Tongue (tissue), 1 donor: ENCODE measurements at regions not wholly inside any gene's neighbourhood (a gene's known extent, or its start where the extent isn't known, plus 50 kb on each side); places are given as distances from the start of the nearest gene placed in this dataset.

Experiments
- DNase-seq: peaks from one replicate; pipeline ENCODE4 v3.0.0-alpha.2; 2015

GRCh38 chr13:111456452-111457230 lies 136.2 kb downstream of the TEX29 start:
- DNase-seq: no peak

GRCh38 chr13:111458001-111458531 lies 137.6 kb downstream of the TEX29 start:
- no peak for DNase-seq

- DNase-seq: no peak
Measured at GRCh38 chr13:111458739-111459138, 138.3 kb downstream of the TEX29 start.

- no peak for DNase-seq
Measured at GRCh38 chr13:111459803-111460547, 139.5 kb downstream of the TEX29 start.

- DNase-seq: peak; percentile 84
Measured at GRCh38 chr13:111460548-111461444, 140.4 kb downstream of the TEX29 start.

- DNase-seq: no peak
Measured at GRCh38 chr13:111461445-111462149, 141.2 kb downstream of the TEX29 start.

GRCh38 chr13:111462221-111462764 lies 141.9 kb downstream of the TEX29 start:
- no peak for DNase-seq

- DNase-seq: no peak
Measured at GRCh38 chr13:111462944-111463343, 142.5 kb downstream of the TEX29 start.

GRCh38 chr13:111467111-111467890 lies 146.9 kb downstream of the TEX29 start:
- no peak for DNase-seq

- no peak for DNase-seq
Measured at GRCh38 chr13:111468037-111468959, 147.9 kb downstream of the TEX29 start.

- no peak for DNase-seq
Measured at GRCh38 chr13:111469450-111469849, 149.0 kb downstream of the TEX29 start.

GRCh38 chr13:111469916-111470506 lies 149.6 kb downstream of the TEX29 start:
- no peak for DNase-seq

- no peak for DNase-seq
Measured at GRCh38 chr13:111470933-111471332, 150.5 kb downstream of the TEX29 start.

- DNase-seq: no peak
Measured at GRCh38 chr13:111472083-111472482, 151.6 kb downstream of the TEX29 start.

- no peak for DNase-seq
Measured at GRCh38 chr13:111472559-111473460, 152.4 kb downstream of the TEX29 start.

- DNase-seq: peak; percentile 82
Measured at GRCh38 chr13:111474136-111475002, 153.9 kb downstream of the TEX29 start.

GRCh38 chr13:111475488-111475887 lies 155.0 kb downstream of the TEX29 start:
- DNase-seq: no peak
